ENCODE measurements at regions not wholly inside any gene's neighbourhood (a gene's known extent, or its start where the extent isn't known, plus 50 kb on each side); places are given as distances from the start of the nearest gene placed in this dataset.

- DNase-seq (ENCODE audit: low read depth): no peak
These were observed 515.2 kb upstream of the SULF2 start for GRCh38 chr20:48300529-48300928.

- peak; percentile 100 for DNase-seq (ENCODE audit: low read depth)
These were observed 513.7 kb upstream of the SULF2 start for GRCh38 chr20:48298851-48299484.

DNA sequence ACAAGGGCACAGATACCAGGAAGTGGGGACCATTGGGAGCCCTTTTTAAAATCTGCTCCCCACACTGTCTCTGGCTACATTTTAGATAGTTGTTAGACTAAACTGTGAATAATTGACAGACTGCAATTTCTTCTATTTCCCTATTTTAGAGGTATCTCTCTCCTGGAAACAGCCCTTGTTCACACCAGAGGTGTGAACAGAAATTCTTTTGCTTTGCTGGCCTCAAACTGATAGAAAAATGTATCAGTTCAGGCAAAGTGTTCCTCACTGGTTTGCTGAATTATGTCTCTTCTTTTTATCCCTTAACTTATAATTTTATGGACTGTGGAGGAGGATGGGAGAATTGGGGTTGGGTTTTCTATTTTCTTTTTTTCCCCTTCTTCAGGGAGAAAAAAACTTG is 513.2 kb upstream of the SULF2 start:
- no peak for DNase-seq (ENCODE audit: low read depth)

DNA sequence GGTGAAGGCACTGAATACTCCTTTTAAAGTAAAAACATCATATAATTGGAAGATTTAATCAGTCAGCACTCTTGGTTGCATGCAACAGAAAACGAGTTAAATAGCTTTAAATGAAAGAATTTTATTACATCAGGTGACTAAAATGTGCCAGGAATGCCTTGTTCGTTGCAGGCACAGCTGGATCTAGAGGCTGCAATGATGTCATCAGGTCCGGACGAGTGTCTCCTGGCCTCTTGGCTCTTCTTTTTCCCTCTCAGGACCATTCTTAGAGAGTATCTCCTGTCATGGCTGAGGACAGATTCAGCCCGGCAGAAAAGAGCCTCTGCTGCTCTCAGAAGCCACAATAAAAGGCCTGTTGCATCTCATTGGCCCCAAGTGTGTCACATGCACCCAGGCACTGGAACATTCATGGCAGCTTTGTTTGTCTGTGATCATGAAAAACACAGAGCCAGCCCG is 510.7 kb upstream of the SULF2 start:
- DNase-seq (ENCODE audit: low read depth): no peak

DNA sequence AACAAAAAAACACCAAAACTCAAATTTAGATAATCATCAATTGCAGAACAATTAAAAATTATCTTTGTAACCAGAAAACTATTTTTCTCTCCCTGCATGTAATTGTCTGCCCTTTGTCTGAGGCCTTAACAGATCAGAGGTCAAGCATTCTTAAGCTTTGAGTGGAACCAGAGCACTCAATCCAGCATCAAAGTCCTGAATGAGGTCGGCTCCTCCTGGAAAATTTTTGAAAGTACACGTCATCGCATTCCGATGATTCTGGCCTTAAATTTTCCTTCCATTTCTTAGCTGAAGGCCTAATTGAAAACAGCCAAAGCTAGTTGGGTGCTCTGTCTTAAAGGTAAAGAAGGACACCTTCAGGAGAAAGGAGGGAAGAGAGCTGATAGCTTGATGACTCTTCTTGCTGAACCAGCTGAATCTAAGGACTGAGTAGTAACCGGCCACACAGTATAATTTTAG is 510.2 kb upstream of the SULF2 start:
- peak; percentile 100 for DNase-seq (ENCODE audit: low read depth)

DNA sequence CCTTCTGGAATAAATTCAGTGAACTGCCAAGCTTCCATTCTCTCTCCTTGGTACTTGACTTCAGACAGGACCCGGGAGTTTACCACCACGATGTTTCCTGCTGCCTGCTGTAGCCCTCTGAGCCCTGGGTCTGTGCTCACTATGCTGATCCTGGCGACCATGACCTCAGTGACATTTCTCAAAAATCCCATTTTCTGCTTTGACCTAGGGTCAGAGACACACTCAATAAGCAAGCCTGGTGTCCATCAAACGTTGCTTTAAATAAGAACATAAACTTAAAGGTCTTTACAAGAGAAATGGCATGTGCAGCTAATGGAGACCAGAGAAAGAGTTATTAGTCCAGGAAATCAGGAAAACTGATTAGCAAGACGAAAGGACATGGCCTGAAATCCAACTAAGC is 509.7 kb upstream of the SULF2 start:
- DNase-seq (ENCODE audit: low read depth): no peak

- DNase-seq (ENCODE audit: low read depth): no peak
These were observed 508.9 kb upstream of the SULF2 start for GRCh38 chr20:48294196-48294595.

GRCh38 chr20:48293671-48294070 is 508.4 kb upstream of the SULF2 start:
- no peak for DNase-seq (ENCODE audit: low read depth)

GRCh38 chr20:48292806-48293205 is 507.5 kb upstream of the SULF2 start:
- no peak for DNase-seq (ENCODE audit: low read depth)

GRCh38 chr20:48291896-48292295 is 506.6 kb upstream of the SULF2 start:
- no peak for DNase-seq (ENCODE audit: low read depth)

- DNase-seq (ENCODE audit: low read depth): no peak
These were observed 503.7 kb upstream of the SULF2 start for GRCh38 chr20:48288930-48289507.

DNA sequence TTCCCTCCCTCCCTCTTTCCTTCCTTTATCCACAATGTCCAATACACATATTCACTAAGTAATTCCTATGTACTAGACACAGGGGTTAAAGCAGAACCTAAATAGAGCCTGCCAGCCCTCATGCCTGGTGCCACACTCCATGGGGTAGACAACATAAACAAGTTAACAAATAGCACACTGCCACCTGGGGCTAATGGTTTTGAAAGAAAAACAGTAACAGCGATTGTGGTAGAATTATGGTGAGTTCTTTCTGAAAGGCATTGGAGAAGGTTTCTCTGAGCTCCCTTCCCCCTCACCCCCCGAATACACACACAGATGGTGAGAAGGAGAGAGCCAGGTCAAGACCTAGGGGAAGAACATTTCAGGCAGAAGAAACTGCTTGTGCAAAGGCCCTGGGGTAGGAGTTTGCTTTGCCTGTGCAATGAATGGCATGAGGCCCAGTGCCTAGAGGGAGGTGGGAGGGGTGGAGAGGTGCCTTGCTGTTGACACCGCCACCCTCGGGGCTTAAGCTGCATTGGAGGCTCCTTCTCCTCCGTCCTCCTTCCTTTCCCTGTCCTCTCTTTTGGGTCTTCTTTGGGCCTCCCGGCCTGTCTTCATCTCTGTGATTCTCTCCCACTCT is 502.4 kb upstream of the SULF2 start:
- DNase-seq (ENCODE audit: low read depth): no peak

DNA sequence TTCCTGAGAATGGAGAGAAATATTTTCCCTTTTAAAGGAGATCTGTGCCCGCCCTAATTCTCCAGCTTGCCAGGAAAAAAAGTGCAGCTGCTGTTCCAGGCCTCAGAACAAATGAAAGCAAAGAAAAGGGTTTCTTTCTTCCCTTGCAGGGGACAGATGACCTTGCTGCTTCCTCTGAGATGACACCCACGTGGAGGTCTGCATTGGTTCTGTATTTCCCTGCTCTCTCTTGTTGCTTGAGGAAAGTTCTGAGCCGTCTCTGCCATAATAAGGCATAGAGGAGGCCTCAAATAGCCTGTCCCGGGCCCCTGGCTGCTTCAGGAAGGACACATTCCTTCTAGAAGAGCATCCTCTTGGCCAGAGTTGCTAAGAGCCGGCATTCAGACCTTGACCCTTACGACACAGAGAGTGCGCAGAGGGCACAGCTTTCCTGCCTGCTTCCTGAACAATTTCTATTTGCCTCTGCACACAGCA is 501.8 kb upstream of the SULF2 start:
- DNase-seq (ENCODE audit: low read depth): no peak

DNA sequence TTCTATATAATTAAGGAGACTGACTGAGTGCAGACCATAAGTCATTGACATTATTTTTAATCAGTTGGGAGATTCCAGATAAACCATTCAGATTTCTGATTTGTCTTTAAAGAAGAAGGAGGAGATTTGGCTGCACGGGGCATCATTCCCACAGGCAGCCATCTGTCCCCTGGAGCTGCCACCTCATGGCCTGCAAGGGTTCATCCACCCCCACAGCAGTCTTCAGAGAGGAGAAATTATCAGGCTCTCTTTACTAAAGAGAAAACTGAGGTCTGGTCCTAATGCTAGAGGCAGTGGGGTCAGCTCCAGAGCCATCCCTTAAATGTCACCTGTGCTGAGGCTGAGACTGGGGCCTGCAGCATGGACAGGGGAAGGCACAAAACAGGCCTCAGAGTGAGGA is 501.3 kb upstream of the SULF2 start:
- DNase-seq (ENCODE audit: low read depth): no peak

DNA sequence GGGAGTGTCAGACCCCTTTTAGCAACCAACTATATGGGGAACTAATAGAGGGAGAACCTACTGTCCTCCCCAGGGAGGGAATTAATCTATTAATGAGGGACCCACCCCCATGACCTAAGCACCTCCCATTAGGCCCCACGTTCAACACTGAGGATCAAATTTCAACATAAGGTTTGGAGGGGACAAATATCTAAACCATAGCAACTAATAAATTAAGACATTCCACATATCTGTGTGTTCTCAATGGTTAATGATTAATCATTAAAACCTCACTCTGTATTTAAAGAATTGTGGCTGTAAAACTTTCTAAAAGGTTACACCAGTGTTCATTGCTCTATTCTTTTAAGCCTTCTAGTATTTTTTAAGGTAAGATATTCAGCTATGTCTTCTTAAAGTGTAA is 500.4 kb upstream of the SULF2 start:
- no peak for DNase-seq (ENCODE audit: low read depth)

DNA sequence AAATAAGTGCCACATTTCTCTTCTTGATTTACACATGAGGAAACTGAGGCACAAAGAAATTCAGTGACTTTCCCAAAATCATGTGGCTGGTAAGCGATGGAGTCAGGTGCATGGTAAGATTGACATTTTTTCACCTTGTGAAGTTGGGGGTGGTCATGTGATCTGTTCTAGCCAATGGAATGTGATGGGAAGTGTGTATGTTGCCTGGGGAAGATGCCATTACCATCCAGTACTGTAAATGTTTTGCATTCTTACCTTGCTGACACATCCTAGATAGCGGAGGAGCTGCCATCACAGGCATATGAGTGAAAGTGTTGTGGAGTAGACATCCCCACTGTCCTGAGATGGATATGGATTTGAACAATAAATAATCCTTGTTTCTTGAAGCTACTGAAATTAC is 499.6 kb upstream of the SULF2 start:
- peak; percentile 58 for DNase-seq (ENCODE audit: low read depth)

DNA sequence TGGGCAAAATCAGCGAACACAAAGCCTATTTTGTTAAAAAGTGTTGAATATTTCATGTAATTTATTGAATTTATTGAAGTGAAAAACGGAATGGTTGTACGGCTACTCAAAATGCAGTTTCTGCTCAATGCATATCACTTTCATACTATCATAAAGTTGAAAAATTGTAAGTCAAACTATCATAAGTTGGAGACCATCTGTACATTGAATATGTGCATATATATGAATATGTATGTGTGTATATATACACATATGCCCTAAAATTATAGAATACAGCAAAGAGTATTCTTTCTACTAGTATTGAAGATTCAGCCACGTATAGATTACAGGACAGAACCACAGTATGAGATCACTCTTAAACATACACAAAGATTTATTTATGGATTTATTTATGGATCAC is 499.0 kb upstream of the SULF2 start:
- no peak for DNase-seq (ENCODE audit: low read depth)

- DNase-seq (ENCODE audit: low read depth): peak; percentile 100
These were observed 498.3 kb upstream of the SULF2 start for GRCh38 chr20:48283470-48284110.

DNA sequence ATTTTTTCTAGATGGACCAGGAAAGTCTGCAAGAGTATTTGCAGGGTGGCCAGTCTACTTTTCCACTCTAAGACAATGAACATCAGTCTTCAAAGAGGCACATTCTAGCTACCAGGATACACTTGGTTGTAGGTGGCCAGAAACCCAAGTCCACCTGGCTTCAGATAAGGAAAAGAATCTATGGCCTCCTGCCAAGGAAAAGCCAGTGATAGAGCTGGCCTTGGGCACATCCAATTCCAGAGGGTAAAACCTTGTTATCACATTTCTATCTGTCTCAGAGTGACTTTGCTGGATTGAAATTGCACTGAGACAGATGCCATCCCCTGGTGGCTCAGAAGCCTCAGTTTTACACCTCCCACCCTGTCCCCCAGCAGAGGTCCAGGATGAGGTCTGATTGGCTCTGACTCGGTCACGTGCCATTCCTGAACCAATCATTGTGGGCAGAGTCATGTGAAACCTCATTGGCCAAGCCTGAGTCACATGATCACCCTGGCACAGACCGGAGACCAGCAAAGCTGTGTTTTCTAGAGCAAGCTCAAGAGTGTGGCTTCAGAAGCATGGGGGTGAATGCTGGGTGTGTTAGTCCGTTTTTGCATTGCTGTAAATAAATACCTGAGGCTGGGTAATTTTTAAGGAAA is 497.4 kb upstream of the SULF2 start:
- DNase-seq (ENCODE audit: low read depth): no peak

DNA sequence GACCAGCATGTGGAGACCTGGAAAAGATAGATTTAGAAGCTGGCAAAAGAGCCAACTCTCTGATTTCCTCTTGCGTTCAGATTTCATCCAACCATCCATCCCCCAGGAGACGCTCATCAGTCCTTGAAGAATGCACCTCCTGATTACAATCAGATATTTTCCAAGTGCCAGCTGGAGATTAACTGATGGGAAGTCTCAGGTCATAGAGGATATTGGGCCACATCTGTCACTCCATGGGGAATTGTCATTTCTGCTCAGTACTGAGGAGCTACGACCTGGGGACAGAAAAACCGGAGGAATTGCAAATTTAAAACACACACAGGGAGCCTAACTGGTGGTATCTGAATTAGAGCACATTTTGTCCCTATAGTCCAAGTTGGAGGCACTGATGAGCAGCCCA is 496.2 kb upstream of the SULF2 start:
- no peak for DNase-seq (ENCODE audit: low read depth)

DNA sequence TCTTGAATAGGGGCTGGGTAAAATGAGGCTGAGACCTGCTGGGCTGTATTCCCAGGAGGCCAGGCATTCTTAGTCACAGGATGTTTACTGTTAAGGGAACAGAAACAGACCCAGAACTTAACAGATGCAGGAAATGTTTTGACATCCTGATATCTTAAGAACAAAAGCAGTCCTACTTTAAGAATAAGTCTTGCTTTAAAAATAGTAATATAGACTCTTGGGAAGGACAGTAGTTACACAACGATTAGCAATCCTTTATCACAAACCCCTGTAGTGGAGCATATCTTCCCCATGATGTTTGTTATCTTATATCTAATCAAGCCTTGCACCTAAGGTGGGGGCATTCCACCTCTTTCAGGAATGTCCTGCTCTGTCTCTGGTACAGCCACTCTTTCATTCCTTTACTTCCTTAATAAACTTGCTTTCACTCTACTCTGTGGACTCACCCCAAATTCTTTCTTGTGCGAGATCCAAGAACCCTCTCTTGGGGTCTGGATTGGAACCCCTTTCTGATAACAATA is 493.7 kb upstream of the SULF2 start:
- no peak for DNase-seq (ENCODE audit: low read depth)

DNA sequence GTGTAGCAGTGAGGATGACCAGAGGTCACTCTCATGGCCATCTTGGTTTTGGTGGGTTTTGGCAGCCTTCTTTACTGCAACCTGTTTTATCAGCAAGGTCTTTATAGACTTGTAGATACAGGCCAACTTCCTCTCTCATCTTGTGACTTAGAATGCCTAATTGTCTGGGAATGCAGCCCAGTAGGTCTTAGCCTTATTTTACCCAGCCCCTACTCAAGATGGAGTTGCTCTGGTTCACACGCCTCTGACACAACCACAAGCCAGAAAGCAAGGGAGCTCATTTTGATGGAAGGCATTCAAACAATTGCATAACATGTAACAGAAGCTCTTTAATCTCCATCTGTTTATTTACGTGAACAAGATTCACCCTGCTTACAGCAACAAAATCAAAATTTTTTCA is 492.0 kb upstream of the SULF2 start:
- no peak for DNase-seq (ENCODE audit: low read depth)

DNA sequence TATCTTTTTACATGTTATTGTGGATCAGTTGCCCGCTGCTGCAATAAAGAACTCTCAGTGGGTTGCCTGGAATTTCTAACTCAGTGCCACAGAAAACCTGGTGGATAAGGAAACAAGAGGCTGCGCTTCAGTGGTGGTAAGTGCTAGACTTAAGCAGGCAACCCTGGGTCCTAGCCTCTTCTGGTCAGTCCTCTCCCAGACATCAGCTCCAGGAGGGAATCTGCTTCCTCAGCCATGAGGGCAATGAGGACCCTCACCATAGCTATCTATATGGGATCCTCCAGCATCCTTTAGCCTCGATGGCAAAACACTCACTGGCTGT is 490.7 kb upstream of the SULF2 start:
- no peak for DNase-seq (ENCODE audit: low read depth)
